IMR-90 (cell line): ENCODE measurements at regions not wholly inside any gene's neighbourhood (a gene's known extent, or its start where the extent isn't known, plus 50 kb on each side); places are given as distances from the start of the nearest gene placed in this dataset.

ENCODE experiments used
- ATAC-seq: fragments of 200-7000 bp; cut with Tn5 transposase; 2 replicates; pipeline ENCODE4 v1.9.1; 2020; ENCODE audit warnings: low read depth, mild to moderate bottlenecking, moderate library complexity
- BruUV-seq: library from RNA; stranded (reverse); fragments of 400-500 nt; replicated peaks from 2 replicates; lab custom pipeline; 2021; lab: Mats Ljungman, UMichigan
- CTCF ChIA-PET: fragments of 300-600 bp; formaldehyde crosslinking; extraction: SDS; loops from one replicate; lab custom pipeline; 2021; ENCODE audit warnings: antibody characterized with exemption; lab: Yijun Ruan, JAX
- POLR2A ChIA-PET: fragments of 300-600 bp; sonication (Branson Sonifier 250); formaldehyde crosslinking; loops from one replicate; lab custom pipeline; 2022; ENCODE audit warnings: antibody characterized with exemption; ENCODE audit not compliant: unreplicated experiment; lab: Charles Lee
- DNase-seq: peaks from one replicate; pipeline ENCODE4 v3.0.0; 2013
- H2AFZ ChIP-seq: replicated peaks from 2 replicates; pipeline ENCODE3; 2013; ENCODE audit warnings: low read length, mild to moderate bottlenecking; ENCODE audit not compliant: poor library complexity
- H2AK5ac ChIP-seq: 2 replicates; pipeline ENCODE4 v1.6.1; 2013; ENCODE audit warnings: low read depth, low read length, inconsistent platforms
- H2AK9ac ChIP-seq: replicated peaks from 2 replicates; pipeline ENCODE3; 2013; ENCODE audit warnings: mild to moderate bottlenecking, low read depth, low read length, moderate library complexity; ENCODE audit not compliant: poor library complexity
- H2BK120ac ChIP-seq: 2 replicates; pipeline ENCODE4 v1.6.1; 2013; ENCODE audit warnings: low read depth, low read length, inconsistent platforms
- H2BK15ac ChIP-seq: 3 replicates; pipeline ENCODE4 v1.6.1; 2013; ENCODE audit warnings: low read depth, low read length, inconsistent platforms
- H2BK20ac ChIP-seq: 2 replicates; pipeline ENCODE4 v1.6.1; 2013; ENCODE audit warnings: low read depth, mild to moderate bottlenecking, inconsistent platforms, low read length, moderate library complexity
- H2BK5ac ChIP-seq: 2 replicates; pipeline ENCODE4 v1.6.1; 2013; ENCODE audit warnings: mild to moderate bottlenecking, low read depth, low read length, inconsistent platforms; ENCODE audit not compliant: poor library complexity, severe bottlenecking
- H3K14ac ChIP-seq: replicated peaks from 2 replicates; pipeline ENCODE4 v1.6.1; 2013; ENCODE audit warnings: low read depth, low read length, inconsistent platforms
- H3K18ac ChIP-seq: 2 replicates; pipeline ENCODE4 v1.6.1; 2013; ENCODE audit warnings: low read depth, low read length, control low read depth
- H3K23ac ChIP-seq: 2 replicates; pipeline ENCODE4 v1.6.1; 2013; ENCODE audit warnings: low read depth, low read length, inconsistent platforms
- H3K27ac ChIP-seq: 2 replicates; pipeline ENCODE4 v1.5.1; 2013; ENCODE audit warnings: mild to moderate bottlenecking, control low read depth, low read length; ENCODE audit not compliant: insufficient read depth
- H3K27me3 ChIP-seq: 2 replicates; pipeline ENCODE4 v1.6.1; 2013; ENCODE audit warnings: low read length; ENCODE audit not compliant: control insufficient read depth, insufficient read depth
- H3K36me3 ChIP-seq: 2 replicates; pipeline ENCODE4 v1.6.1; 2013; ENCODE audit warnings: low read length, mixed read lengths; ENCODE audit not compliant: control insufficient read depth, insufficient read depth
- H3K4ac ChIP-seq: 2 replicates; pipeline ENCODE4 v1.6.1; 2013; ENCODE audit warnings: low read depth, low read length, inconsistent platforms
- H3K4me1 ChIP-seq: 2 replicates; pipeline ENCODE4 v1.6.1; 2013; ENCODE audit warnings: low read length, mixed read lengths; ENCODE audit not compliant: control insufficient read depth, insufficient read depth
- H3K4me2 ChIP-seq: 2 replicates; pipeline ENCODE4 v1.6.1; 2013; ENCODE audit warnings: low read depth, mild to moderate bottlenecking, control low read depth, low read length, moderate library complexity
- H3K4me3 ChIP-seq: 2 replicates; pipeline ENCODE4 v1.5.1; 2013; ENCODE audit warnings: low read depth, mild to moderate bottlenecking, control low read depth, low read length, moderate library complexity; ENCODE audit not compliant: insufficient read depth
- H3K56ac ChIP-seq: 2 replicates; pipeline ENCODE4 v1.6.1; 2013; ENCODE audit warnings: low read length, inconsistent platforms; ENCODE audit not compliant: insufficient read depth; ENCODE audit errors: extremely low read depth
- H3K79me1 ChIP-seq, 2 experiments: 2 replicates each; pipeline ENCODE4 v1.6.1; 2013; ENCODE audit warnings: low read length in 2 of 2, inconsistent platforms in 1 of 2, low read depth in 1 of 2
- H3K9ac ChIP-seq: 2 replicates; pipeline ENCODE4 v1.6.1; 2013; ENCODE audit warnings: low read depth, low read length, control low read depth
- H3K9me1 ChIP-seq: 2 replicates; pipeline ENCODE4 v1.6.1; 2013; ENCODE audit warnings: low read length, inconsistent platforms; ENCODE audit not compliant: insufficient read depth
- H3K9me3 ChIP-seq: 2 replicates; pipeline ENCODE4 v1.6.1; 2013; ENCODE audit warnings: low read length; ENCODE audit not compliant: control insufficient read depth, insufficient read depth
- H4K20me1 ChIP-seq: 2 replicates; pipeline ENCODE4 v1.6.1; 2013; ENCODE audit warnings: low read length, inconsistent platforms; ENCODE audit not compliant: insufficient read depth
- H4K5ac ChIP-seq: 2 replicates; pipeline ENCODE4 v1.6.1; 2013; ENCODE audit warnings: mild to moderate bottlenecking, low read depth, low read length, control low read depth
- H4K8ac ChIP-seq, 2 experiments: 2 replicates each; pipeline ENCODE4 v1.6.1; 2013; ENCODE audit warnings: low read depth in 2 of 2, low read length in 2 of 2, control low read depth in 1 of 2, inconsistent platforms in 1 of 2
- H4K91ac ChIP-seq: 2 replicates; pipeline ENCODE4 v1.6.1; 2013; ENCODE audit warnings: low read depth, low read length, inconsistent platforms; ENCODE audit not compliant: insufficient read depth
- BHLHE40 ChIP-seq: fragments of 150-350 bp; IDR thresholded peaks from 2 replicates; pipeline ENCODE4 v1.6.1; 2016; ENCODE audit warnings: mild to moderate bottlenecking, low read depth, low read length
- CEBPB ChIP-seq: IDR thresholded peaks from 2 replicates; pipeline ENCODE4 v1.6.1; 2012; ENCODE audit warnings: low read depth, low read length, improper control_type of control experiment
- CHD1 ChIP-seq: IDR thresholded peaks from 2 replicates; pipeline ENCODE4 v1.6.1; 2012; ENCODE audit warnings: low read depth, low read length, improper control_type of control experiment
- FOS ChIP-seq: fragments of 150-350 bp; IDR thresholded peaks from 2 replicates; pipeline ENCODE4 v1.6.1; 2016; ENCODE audit warnings: low read depth, low read length
- MAZ ChIP-seq: IDR thresholded peaks from 2 replicates; pipeline ENCODE4 v1.6.1; 2012; ENCODE audit warnings: low read depth, mild to moderate bottlenecking, low read length, improper control_type of control experiment, moderate library complexity, borderline replicate concordance
- POLR2A ChIP-seq: IDR thresholded peaks from 2 replicates; pipeline ENCODE4 v1.6.1; 2012; ENCODE audit warnings: mild to moderate bottlenecking, low read depth, low read length
- RAD21 ChIP-seq: IDR thresholded peaks from 2 replicates; pipeline ENCODE4 v1.6.1; 2012; ENCODE audit warnings: low read length, improper control_type of control experiment
- RCOR1 ChIP-seq: IDR thresholded peaks from 2 replicates; pipeline ENCODE4 v1.6.1; 2012; ENCODE audit warnings: mild to moderate bottlenecking, low read length, improper control_type of control experiment; ENCODE audit not compliant: insufficient replicate concordance
- RFX5 ChIP-seq: IDR thresholded peaks from 2 replicates; pipeline ENCODE4 v1.8.0; 2012; ENCODE audit warnings: low read depth, mild to moderate bottlenecking, low read length, moderate library complexity
- SMC3 ChIP-seq: fragments of 150-350 bp; IDR thresholded peaks from 2 replicates; pipeline ENCODE4 v1.6.1; 2016; ENCODE audit warnings: low read depth, mild to moderate bottlenecking, antibody characterized with exemption, low read length, moderate library complexity
- dilution Hi-C: fragments of 300-500 bp; cut with HindIII; formaldehyde crosslinking; loops from one replicate; pipeline ENCODE4 v1.14.3; 2018; ENCODE audit warnings: low sequenced_read_pairs; ENCODE audit not compliant: unreplicated experiment
- in situ Hi-C: fragments of 300-500 bp; cut with MboI; formaldehyde crosslinking; loops from 3 replicates; pipeline ENCODE4 v1.14.3; 2019; ENCODE audit warnings: low sequenced_read_pairs, inconsistent platforms, mixed read lengths
- intact Hi-C: fragments of 100-400 bp; cut with micrococcal nuclease; formaldehyde crosslinking; loops from 2 replicates; pipeline ENCODE4 v1.10.0; 2022
- TF ChIP-seq, protein P1 (sequence below): fragments of 150-350 bp; IDR thresholded peaks from 2 replicates; pipeline ENCODE4 v1.6.1; 2017; ENCODE audit warnings: mild to moderate bottlenecking, antibody characterized with exemption, low read length, low read depth
- TF ChIP-seq, protein P2 (sequence below): fragments of 150-350 bp; IDR thresholded peaks from 2 replicates; pipeline ENCODE4 v1.6.1; 2016; ENCODE audit warnings: low read depth, mild to moderate bottlenecking, low read length, moderate library complexity, borderline replicate concordance

DNA sequence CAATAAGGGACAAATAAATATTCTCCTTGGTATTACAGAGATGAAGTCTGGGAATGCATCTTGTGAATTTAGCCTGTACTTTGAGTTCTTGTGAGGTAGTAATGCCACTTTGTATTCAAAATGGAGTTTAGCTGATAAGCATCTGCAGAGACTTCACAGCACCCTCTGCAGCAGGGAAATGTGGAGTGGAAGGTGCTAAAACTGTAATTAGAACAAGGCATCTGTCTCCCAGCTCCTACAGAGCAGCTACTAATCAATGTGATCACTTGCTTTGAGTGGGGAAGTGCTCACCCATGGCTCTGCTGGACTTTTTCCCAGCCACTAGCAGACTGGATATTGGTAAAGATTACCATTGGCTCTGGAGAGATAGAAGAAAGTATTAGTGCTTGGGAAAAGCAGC is 56.2 kb upstream of the TMEFF2 start:
- H4K8ac ChIP-seq = no peak overlapping the region
- ChIA-PET CTCF (no interaction called here), POLR2A (no interaction called here)
- H3K4me2 ChIP-seq = no peak overlapping the region
- H2BK120ac ChIP-seq = no peak overlapping the region
- H3K18ac ChIP-seq = no peak overlapping the region
- H3K79me1 ChIP-seq = no peaks in the 10 kb centered on the region
- DNase-seq = no peak
- H4K91ac ChIP-seq = no peak overlapping the region
- no peak overlapping the region for H3K14ac ChIP-seq
- H3K9me3 ChIP-seq = no peaks in the 10 kb centered on the region
- no peak overlapping the region for H3K56ac ChIP-seq
- H3K23ac ChIP-seq = no peak overlapping the region
- dilution Hi-C loops = no loop called here
- H2BK20ac ChIP-seq = no peak overlapping the region
- no peaks in the 10 kb centered on the region for H3K9me1 ChIP-seq
- no peak overlapping the region for H2BK15ac ChIP-seq
- H2AK9ac ChIP-seq = no peak overlapping the region
- intact Hi-C loops = no loop called here
- H2AFZ ChIP-seq = no peak overlapping the region
- no peaks in the 10 kb centered on the region for H3K27me3 ChIP-seq
- H3K27ac ChIP-seq = no peak overlapping the region
- ATAC-seq = no peak
- H3K36me3 ChIP-seq = no peaks in the 10 kb centered on the region
- H3K4ac ChIP-seq = no peak overlapping the region
- no peak overlapping the region for H2AK5ac ChIP-seq
- no peak overlapping the region for H3K4me3 ChIP-seq
- H4K20me1 ChIP-seq = no peaks in the 10 kb centered on the region
- in situ Hi-C loops = no loop called here
- no peak overlapping the region for H4K5ac ChIP-seq
- no peaks in the 10 kb centered on the region for H3K4me1 ChIP-seq
- BruUV-seq = no TSS peak
- H3K9ac ChIP-seq = no peak overlapping the region
- no peak for TF ChIP-seq CEBPB
- no peak for TF ChIP-seq CHD1
- TF ChIP-seq, protein P1, sequence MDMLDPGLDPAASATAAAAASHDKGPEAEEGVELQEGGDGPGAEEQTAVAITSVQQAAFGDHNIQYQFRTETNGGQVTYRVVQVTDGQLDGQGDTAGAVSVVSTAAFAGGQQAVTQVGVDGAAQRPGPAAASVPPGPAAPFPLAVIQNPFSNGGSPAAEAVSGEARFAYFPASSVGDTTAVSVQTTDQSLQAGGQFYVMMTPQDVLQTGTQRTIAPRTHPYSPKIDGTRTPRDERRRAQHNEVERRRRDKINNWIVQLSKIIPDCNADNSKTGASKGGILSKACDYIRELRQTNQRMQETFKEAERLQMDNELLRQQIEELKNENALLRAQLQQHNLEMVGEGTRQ = no peak
- TF ChIP-seq RFX5 = no peak
- TF ChIP-seq SMC3 = no peak
- no peak for TF ChIP-seq POLR2A
- TF ChIP-seq, protein P2, sequence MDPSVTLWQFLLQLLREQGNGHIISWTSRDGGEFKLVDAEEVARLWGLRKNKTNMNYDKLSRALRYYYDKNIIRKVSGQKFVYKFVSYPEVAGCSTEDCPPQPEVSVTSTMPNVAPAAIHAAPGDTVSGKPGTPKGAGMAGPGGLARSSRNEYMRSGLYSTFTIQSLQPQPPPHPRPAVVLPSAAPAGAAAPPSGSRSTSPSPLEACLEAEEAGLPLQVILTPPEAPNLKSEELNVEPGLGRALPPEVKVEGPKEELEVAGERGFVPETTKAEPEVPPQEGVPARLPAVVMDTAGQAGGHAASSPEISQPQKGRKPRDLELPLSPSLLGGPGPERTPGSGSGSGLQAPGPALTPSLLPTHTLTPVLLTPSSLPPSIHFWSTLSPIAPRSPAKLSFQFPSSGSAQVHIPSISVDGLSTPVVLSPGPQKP = no peak
- TF ChIP-seq RAD21 = no peak
- no peak for TF ChIP-seq MAZ
- TF ChIP-seq RCOR1 = no peak
- no peak for TF ChIP-seq FOS
- no peak for TF ChIP-seq BHLHE40
- H2BK5ac ChIP-seq = no peak overlapping the region
